Liver (tissue), 3 donors: ENCODE measurements at regions not wholly inside any gene's neighbourhood (a gene's known extent, or its start where the extent isn't known, plus 50 kb on each side); places are given as distances from the start of the nearest gene placed in this dataset.

Experiments used
- ATF3 ChIP-seq: IDR thresholded peaks from 2 replicates; pipeline ENCODE4 v1.6.1; 2016; ENCODE audit warnings: antibody characterized with exemption
- CTCF ChIP-seq: fragments of 150-350 bp; IDR thresholded peaks from 2 replicates; pipeline ENCODE4 v1.5.1; 2017; ENCODE audit warnings: improper control_type of control experiment, low read depth, low read length; ENCODE audit not compliant: missing input control
- EGR1 ChIP-seq, 2 donors: IDR thresholded peaks; 2 replicates each; pipeline ENCODE4 v1.6.1; 2016 to 2018; ENCODE audit warnings: antibody characterized with exemption in 2 of 2, low read depth in 2 of 2
- FOXA1 ChIP-seq: IDR thresholded peaks from 2 replicates; pipeline ENCODE4 v1.6.1; 2016; ENCODE audit warnings: antibody characterized with exemption
- HNF4A ChIP-seq, 2 donors: conservative IDR thresholded peaks; 2 replicates each; pipeline ENCODE4 v1.6.1; 2016; ENCODE audit warnings: antibody characterized with exemption in 2 of 2, mild to moderate bottlenecking in 2 of 2
- HNF4G ChIP-seq: IDR thresholded peaks from 2 replicates; pipeline ENCODE4 v1.6.1; 2016; ENCODE audit warnings: antibody characterized with exemption
- MAX ChIP-seq: IDR thresholded peaks from 2 replicates; pipeline ENCODE4 v1.6.1; 2016; ENCODE audit warnings: antibody characterized with exemption
- RAD21 ChIP-seq, 2 donors: IDR thresholded peaks; 2 replicates each; pipeline ENCODE4 v1.6.1; 2016; ENCODE audit warnings: antibody characterized with exemption in 2 of 2, mild to moderate bottlenecking in 2 of 2
- REST ChIP-seq: IDR thresholded peaks from 2 replicates; pipeline ENCODE4 v1.6.1; 2016; ENCODE audit warnings: antibody characterized with exemption, mild to moderate bottlenecking
- RXRA ChIP-seq, 2 donors: IDR thresholded peaks; 2 replicates each; pipeline ENCODE4 v1.6.1; 2017 to 2018; ENCODE audit warnings: antibody characterized with exemption in 2 of 2, mild to moderate bottlenecking in 1 of 2
- SP1 ChIP-seq: IDR thresholded peaks from 2 replicates; pipeline ENCODE4 v1.6.1; 2018; ENCODE audit warnings: antibody characterized with exemption, mild to moderate bottlenecking
- TAF1 ChIP-seq: conservative IDR thresholded peaks from 2 replicates; pipeline ENCODE4 v1.6.1; 2016; ENCODE audit warnings: antibody characterized with exemption, mild to moderate bottlenecking
- YY1 ChIP-seq: IDR thresholded peaks from 2 replicates; pipeline ENCODE4 v1.6.1; 2016; ENCODE audit warnings: antibody characterized with exemption, mild to moderate bottlenecking
- ZBTB33 ChIP-seq: IDR thresholded peaks from 2 replicates; pipeline ENCODE4 v1.6.1; 2016; ENCODE audit warnings: antibody characterized with exemption
- donor health status: healthy.
- donor health status: healthy.

- no peak for TF ChIP-seq RXRA (IDR thresholded peaks at IDR 0.05)
- TF ChIP-seq EGR1 (IDR thresholded peaks at IDR 0.05; ENCODE audit: low read depth in 2 of 2) = no peak
- TF ChIP-seq ATF3 = no peak
- no peak for TF ChIP-seq MAX
- TF ChIP-seq REST = no peak
- TF ChIP-seq CTCF = no peak
- no peak for TF ChIP-seq RAD21 (IDR thresholded peaks at IDR 0.05)
- TF ChIP-seq ZBTB33 = no peak
- no peak for TF ChIP-seq SP1
- no peak for TF ChIP-seq TAF1
- no peak for TF ChIP-seq FOXA1
- no peak for TF ChIP-seq HNF4A (conservative IDR thresholded peaks at IDR 0.05)
- no peak for TF ChIP-seq HNF4G
- no peak for TF ChIP-seq YY1
Measured at GRCh38 chr13:72170571-72170970, 303.6 kb upstream of the DACH1 start.
